Activated naive CD4-positive, alpha-beta T cell treated with Interleukin-2 at 50 U/mL for 16 hours (primary cell): ENCODE measurements at regions not wholly inside any gene's neighbourhood (a gene's known extent, or its start where the extent isn't known, plus 50 kb on each side); places are given as distances from the start of the nearest gene placed in this dataset.

ENCODE experiments used
- DNase-seq: peaks from one replicate; pipeline ENCODE4 v3.0.0-alpha.2; 2020

GRCh38 chr1:224505454-224506093 lies 71.0 kb upstream of the WDR26 start:
- no peak for DNase-seq

- no peak for DNase-seq
Observed at GRCh38 chr1:224506141-224506814, 71.7 kb upstream of the WDR26 start.

- no peak for DNase-seq
Observed at GRCh38 chr1:224507771-224508523, 73.3 kb upstream of the WDR26 start.

- DNase-seq: no peak
Observed at GRCh38 chr1:224509907-224510306, 75.3 kb upstream of the WDR26 start.

- no peak for DNase-seq
Observed at GRCh38 chr1:224510880-224511645, 76.5 kb upstream of the WDR26 start.

GRCh38 chr1:224512600-224513151 lies 78.1 kb upstream of the WDR26 start:
- no peak for DNase-seq

GRCh38 chr1:224513383-224513782 lies 78.8 kb upstream of the WDR26 start:
- no peak for DNase-seq

- DNase-seq: peak; percentile 87
Observed at GRCh38 chr1:224513787-224514209, 79.2 kb upstream of the WDR26 start.

- DNase-seq: no peak
Observed at GRCh38 chr1:224517171-224517570, 82.6 kb upstream of the WDR26 start.

- DNase-seq: no peak
Observed at GRCh38 chr1:224518528-224518927, 83.9 kb upstream of the WDR26 start.

- DNase-seq: no peak
Observed at GRCh38 chr1:224519874-224520273, 85.3 kb upstream of the WDR26 start.

GRCh38 chr1:224520808-224521207 lies 86.2 kb upstream of the WDR26 start:
- DNase-seq: no peak

- no peak for DNase-seq
Observed at GRCh38 chr1:224521904-224522734, 87.5 kb upstream of the WDR26 start.

GRCh38 chr1:224523676-224524075 lies 89.1 kb upstream of the WDR26 start:
- DNase-seq: no peak

- no peak for DNase-seq
Observed at GRCh38 chr1:224524679-224525078, 90.1 kb upstream of the WDR26 start.

- DNase-seq: no peak
Observed at GRCh38 chr1:224525411-224526040, 90.6 kb upstream of the CNIH3 start.

GRCh38 chr1:224526771-224527170 lies 89.3 kb upstream of the CNIH3 start:
- DNase-seq: no peak

- DNase-seq: no peak
Observed at GRCh38 chr1:224528900-224529299, 87.2 kb upstream of the CNIH3 start.

- DNase-seq: no peak
Observed at GRCh38 chr1:224529844-224530243, 86.3 kb upstream of the CNIH3 start.

- no peak for DNase-seq
Observed at GRCh38 chr1:224533517-224533916, 82.6 kb upstream of the CNIH3 start.

GRCh38 chr1:224534731-224535130 lies 81.4 kb upstream of the CNIH3 start:
- no peak for DNase-seq

GRCh38 chr1:224535641-224536040 lies 80.5 kb upstream of the CNIH3 start:
- DNase-seq: no peak
